SK-N-SH treated with all-trans-retinoic acid at 6 μM for 48 hours (cell line): ENCODE measurements at regions not wholly inside any gene's neighbourhood (a gene's known extent, or its start where the extent isn't known, plus 50 kb on each side); places are given as distances from the start of the nearest gene placed in this dataset.

Experiments used
- ARNTL ChIP-seq: fragments of 450-650 bp; formaldehyde crosslinking; IDR thresholded peaks from 2 replicates; pipeline ENCODE4 v1.5.0; 2020; ENCODE audit warnings: low read depth, mild to moderate bottlenecking, moderate library complexity, borderline replicate concordance
- PATZ1 ChIP-seq: fragments of 250-450 bp; sonication (Bioruptor Pico); IDR thresholded peaks from 2 replicates; pipeline ENCODE4 v1.8.0; 2020; ENCODE audit warnings: mild to moderate bottlenecking, moderate library complexity, borderline replicate concordance
- RARB ChIP-seq: fragments of 250-450 bp; sonication (Bioruptor Pico); IDR thresholded peaks from 2 replicates; pipeline ENCODE4 v1.8.0; 2021; ENCODE audit warnings: mild to moderate bottlenecking, moderate library complexity
- SNAI2 ChIP-seq: fragments of 250-450 bp; sonication (Bioruptor Pico); IDR thresholded peaks from 2 replicates; pipeline ENCODE4 v1.5.0; 2020; ENCODE audit warnings: mild to moderate bottlenecking, moderate library complexity
- TOX ChIP-seq: fragments of 250-450 bp; sonication (Bioruptor Pico); IDR thresholded peaks from 2 replicates; pipeline ENCODE4 v1.8.0; 2021; ENCODE audit warnings: mild to moderate bottlenecking, moderate library complexity, borderline replicate concordance
- TSHZ2 ChIP-seq: fragments of 250-450 bp; sonication (Bioruptor Pico); IDR thresholded peaks from 2 replicates; pipeline ENCODE4 v1.5.0; 2020; ENCODE audit warnings: mild to moderate bottlenecking, moderate library complexity
- ZC3H10 ChIP-seq: fragments of 250-450 bp; sonication (Bioruptor Pico); IDR thresholded peaks from 2 replicates; pipeline ENCODE4 v1.5.1; 2021; ENCODE audit warnings: mild to moderate bottlenecking, moderate library complexity
- ZFP3 ChIP-seq: fragments of 250-450 bp; sonication (Bioruptor Pico); IDR thresholded peaks from 2 replicates; pipeline ENCODE4 v1.5.0; 2020; ENCODE audit warnings: mild to moderate bottlenecking, moderate library complexity
- ZFP30 ChIP-seq: fragments of 450-650 bp; formaldehyde crosslinking; IDR thresholded peaks from 2 replicates; pipeline ENCODE4 v1.5.0; 2022; ENCODE audit warnings: mild to moderate bottlenecking, moderate library complexity
- ZNF565 ChIP-seq: fragments of 450-650 bp; formaldehyde crosslinking; conservative IDR thresholded peaks from 2 replicates; pipeline ENCODE4 v1.5.0; 2020; ENCODE audit warnings: low read depth, mild to moderate bottlenecking, moderate library complexity
- ZNF70 ChIP-seq: fragments of 450-650 bp; formaldehyde crosslinking; IDR thresholded peaks from 2 replicates; pipeline ENCODE4 v1.5.0; 2020; ENCODE audit warnings: mild to moderate bottlenecking, moderate library complexity
- TF ChIP-seq, protein P1 (sequence below): fragments of 250-450 bp; sonication (Bioruptor Pico); IDR thresholded peaks from 2 replicates; pipeline ENCODE4 v1.8.0; 2021; ENCODE audit warnings: low read depth, mild to moderate bottlenecking, moderate library complexity, borderline replicate concordance

GRCh38 chr1:228882771-228883450 lies 147.6 kb downstream of the RHOU start:
- TF ChIP-seq ZFP30 (CRISPR knock-in tag) (no peak), PATZ1 (CRISPR knock-in tag) (no peak), ZNF70 (CRISPR knock-in tag) (no peak), TOX (CRISPR knock-in tag) (no peak), ARNTL (no peak), TSHZ2 (no peak), SNAI2 (no peak), ZNF565 (CRISPR knock-in tag) (no peak), ZFP3 (CRISPR knock-in tag) (no peak), ZC3H10 (CRISPR knock-in tag) (no peak), RARB (CRISPR knock-in tag) (no peak)
- TF ChIP-seq, protein P1, sequence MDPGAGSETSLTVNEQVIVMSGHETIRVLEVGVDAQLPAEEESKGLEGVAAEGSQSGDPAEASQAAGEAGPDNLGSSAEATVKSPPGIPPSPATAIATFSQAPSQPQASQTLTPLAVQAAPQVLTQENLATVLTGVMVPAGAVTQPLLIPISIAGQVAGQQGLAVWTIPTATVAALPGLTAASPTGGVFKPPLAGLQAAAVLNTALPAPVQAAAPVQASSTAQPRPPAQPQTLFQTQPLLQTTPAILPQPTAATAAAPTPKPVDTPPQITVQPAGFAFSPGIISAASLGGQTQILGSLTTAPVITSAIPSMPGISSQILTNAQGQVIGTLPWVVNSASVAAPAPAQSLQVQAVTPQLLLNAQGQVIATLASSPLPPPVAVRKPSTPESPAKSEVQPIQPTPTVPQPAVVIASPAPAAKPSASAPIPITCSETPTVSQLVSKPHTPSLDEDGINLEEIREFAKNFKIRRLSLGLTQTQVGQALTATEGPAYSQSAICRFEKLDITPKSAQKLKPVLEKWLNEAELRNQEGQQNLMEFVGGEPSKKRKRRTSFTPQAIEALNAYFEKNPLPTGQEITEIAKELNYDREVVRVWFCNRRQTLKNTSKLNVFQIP (CRISPR knock-in tag), result no peak
